ENCODE measurements at regions not wholly inside any gene's neighbourhood (a gene's known extent, or its start where the extent isn't known, plus 50 kb on each side); places are given as distances from the start of the nearest gene placed in this dataset.

GRCh38 chr15:96042734-96043224 is 287.7 kb upstream of the NR2F2 start:
- TF ChIP-seq EZH2 (IDR thresholded peaks at IDR 0.05; ENCODE audit: insufficient read depth, poor library complexity, severe bottlenecking) (no peak), EZH2phosphoT487 (IDR thresholded peaks at IDR 0.05; ENCODE audit: insufficient read depth, low read depth) (no peak)

Measured in GM23248 (cell line).